22Rv1 (cell line): ENCODE measurements at regions not wholly inside any gene's neighbourhood (a gene's known extent, or its start where the extent isn't known, plus 50 kb on each side); places are given as distances from the start of the nearest gene placed in this dataset.

ENCODE experiments used
- CTCF ChIP-seq: fragments of 450-650 bp; IDR thresholded peaks from 2 replicates; pipeline ENCODE4 v1.5.1; 2017; ENCODE audit warnings: mild to moderate bottlenecking
- ZFX ChIP-seq: fragments of 450-650 bp; IDR thresholded peaks from 2 replicates; pipeline ENCODE4 v1.6.1; 2017; ENCODE audit warnings: antibody characterized with exemption, borderline replicate concordance

- TF ChIP-seq CTCF (no peak), ZFX (no peak)
Measured at GRCh38 chr7:54837761-54838160, 78.8 kb upstream of the SEC61G start.
